KMS-11 (cell line): ENCODE measurements at regions not wholly inside any gene's neighbourhood (a gene's known extent, or its start where the extent isn't known, plus 50 kb on each side); places are given as distances from the start of the nearest gene placed in this dataset.
"Not testable (repeated sequence)": the region's sequence is repeated elsewhere in the genome, so short reads cannot be mapped to it uniquely, and the experiment has no call there.

Source experiments
- H2AFZ ChIP-seq: fragments of 200-600 bp; sonication (generic); 2 replicates; pipeline ENCODE4 v1.6.1; 2016; ENCODE audit warnings: antibody characterized with exemption, mixed run types, low read depth
- H3K27ac ChIP-seq: fragments of 200-600 bp; sonication (generic); 2 replicates; pipeline ENCODE4 v1.6.1; 2016; ENCODE audit warnings: mild to moderate bottlenecking, mixed run types
- H3K27me3 ChIP-seq: fragments of 200-600 bp; sonication (generic); 2 replicates; pipeline ENCODE4 v1.6.1; 2017; ENCODE audit warnings: mild to moderate bottlenecking, low read depth, mixed run types, moderate library complexity; ENCODE audit not compliant: insufficient read depth
- H3K36me3 ChIP-seq: fragments of 200-600 bp; sonication (generic); 2 replicates; pipeline ENCODE4 v1.6.1; 2017; ENCODE audit warnings: mild to moderate bottlenecking, mixed run types; ENCODE audit not compliant: insufficient read depth
- H3K4me1 ChIP-seq: fragments of 200-600 bp; sonication (generic); 2 replicates; pipeline ENCODE4 v1.6.1; 2016; ENCODE audit warnings: mild to moderate bottlenecking, low read depth, mixed run types; ENCODE audit not compliant: poor library complexity, severe bottlenecking
- H3K4me2 ChIP-seq: fragments of 200-600 bp; sonication (generic); 2 replicates; pipeline ENCODE4 v1.7.0; 2016; ENCODE audit warnings: mild to moderate bottlenecking, mixed run types
- H3K4me3 ChIP-seq: fragments of 200-600 bp; sonication (generic); IDR thresholded peaks from 2 replicates; pipeline ENCODE4 v1.6.1; 2017; ENCODE audit warnings: low read depth, low read length, mixed read lengths; ENCODE audit not compliant: insufficient read depth
- H3K79me2 ChIP-seq: fragments of 200-600 bp; sonication (generic); 2 replicates; pipeline ENCODE4 v1.6.1; 2016; ENCODE audit warnings: low read depth, mixed run types; ENCODE audit not compliant: insufficient read depth
- H3K9ac ChIP-seq: fragments of 200-600 bp; sonication (generic); 2 replicates; pipeline ENCODE4 v1.6.1; 2016; ENCODE audit warnings: mild to moderate bottlenecking, mixed run types
- H4K20me1 ChIP-seq: fragments of 200-600 bp; sonication (generic); 2 replicates; pipeline ENCODE4 v1.6.1; 2016; ENCODE audit warnings: mild to moderate bottlenecking, mixed run types; ENCODE audit not compliant: insufficient read depth
- CTCF ChIP-seq: fragments of 200-600 bp; sonication (generic); conservative IDR thresholded peaks from 2 replicates; pipeline ENCODE4 v1.6.1; 2017; ENCODE audit warnings: low read depth, mild to moderate bottlenecking, antibody characterized with exemption, low read length, moderate library complexity, mixed read lengths

GRCh38 chr15:35271371-35272043 lies 186.4 kb upstream of the NANOGP8 start:
- no peaks in the 10 kb centered on the region for H4K20me1 ChIP-seq
- no peak overlapping the region for H3K27ac ChIP-seq
- no peak overlapping the region for H2AFZ ChIP-seq
- no peaks in the 10 kb centered on the region for H3K4me1 ChIP-seq
- no peaks in the 10 kb centered on the region for H3K79me2 ChIP-seq
- H3K4me2 ChIP-seq = no peak overlapping the region
- H3K9ac ChIP-seq = no peak overlapping the region
- no peaks in the 10 kb centered on the region for H3K27me3 ChIP-seq
- H3K4me3 ChIP-seq = no peak overlapping the region
- H3K36me3 ChIP-seq = no peaks in the 10 kb centered on the region
- no peak for TF ChIP-seq CTCF

- Histone ChIP-seq H3K27me3 (no peaks in the 10 kb centered on the region), H3K4me1 (no peaks in the 10 kb centered on the region), H3K79me2 (no peaks in the 10 kb centered on the region), H3K36me3 (no peaks in the 10 kb centered on the region), H4K20me1 (no peaks in the 10 kb centered on the region), H3K4me2 (no peak overlapping the region), H3K27ac (no peak overlapping the region), H2AFZ (no peak overlapping the region), H3K4me3 (no peak overlapping the region), H3K9ac (no peak overlapping the region)
- TF ChIP-seq CTCF = no peak
These were observed 175.8 kb upstream of the NANOGP8 start for GRCh38 chr15:35260941-35261340.

GRCh38 chr15:35260274-35260673 lies 175.2 kb upstream of the NANOGP8 start:
- not testable (repeated sequence) for H3K4me3 ChIP-seq, H3K4me2 ChIP-seq, H2AFZ ChIP-seq, H3K27ac ChIP-seq, H3K9ac ChIP-seq, H3K36me3 ChIP-seq, H3K79me2 ChIP-seq, H4K20me1 ChIP-seq, H3K27me3 ChIP-seq, H3K4me1 ChIP-seq

- no peak overlapping the region for H3K4me3 ChIP-seq
- H3K36me3 ChIP-seq = no peaks in the 10 kb centered on the region
- no peaks in the 10 kb centered on the region for H3K4me1 ChIP-seq
- H3K9ac ChIP-seq = no peak overlapping the region
- H3K79me2 ChIP-seq = no peaks in the 10 kb centered on the region
- H3K4me2 ChIP-seq = no peak overlapping the region
- no peak for TF ChIP-seq CTCF
- H2AFZ ChIP-seq = no peak overlapping the region
- no peak overlapping the region for H3K27ac ChIP-seq
- no peaks in the 10 kb centered on the region for H3K27me3 ChIP-seq
- H4K20me1 ChIP-seq = no peaks in the 10 kb centered on the region
These were observed 171.5 kb upstream of the NANOGP8 start for GRCh38 chr15:35256551-35256950.

GRCh38 chr15:35256141-35256540 lies 171.0 kb upstream of the NANOGP8 start:
- Histone ChIP-seq H3K4me2 (no peak overlapping the region), H4K20me1 (no peaks in the 10 kb centered on the region), H3K27me3 (no peaks in the 10 kb centered on the region), H3K36me3 (no peaks in the 10 kb centered on the region), H3K4me3 (no peak overlapping the region), H3K79me2 (no peaks in the 10 kb centered on the region), H3K4me1 (no peaks in the 10 kb centered on the region), H3K9ac (no peak overlapping the region), H2AFZ (no peak overlapping the region), H3K27ac (no peak overlapping the region)
- no peak for TF ChIP-seq CTCF

GRCh38 chr15:35254908-35255307 lies 169.8 kb upstream of the NANOGP8 start:
- not testable (repeated sequence) for H3K4me1 ChIP-seq, H2AFZ ChIP-seq, H3K9ac ChIP-seq

More at GRCh38 chr15:35254908-35255307, 169.8 kb upstream of the NANOGP8 start:
- not testable (repeated sequence) for H3K27ac ChIP-seq, H3K4me2 ChIP-seq, H4K20me1 ChIP-seq, H3K79me2 ChIP-seq, H3K27me3 ChIP-seq, H3K4me3 ChIP-seq, H3K36me3 ChIP-seq
